H1 (cell line): ENCODE measurements at regions not wholly inside any gene's neighbourhood (a gene's known extent, or its start where the extent isn't known, plus 50 kb on each side); places are given as distances from the start of the nearest gene placed in this dataset.

Experiments used
- CTCF ChIA-PET: fragments of 300-600 bp; sonication (Branson Sonifier 250); formaldehyde crosslinking; loops from one replicate; lab custom pipeline; 2021; ENCODE audit not compliant: partially characterized antibody; lab: Charles Lee
- POLR2A ChIA-PET: fragments of 300-600 bp; sonication (Branson Sonifier 250); formaldehyde crosslinking; loops from one replicate; lab custom pipeline; 2021; ENCODE audit warnings: inconsistent platforms; ENCODE audit not compliant: partially characterized antibody; lab: Charles Lee
- DNase-seq, 2 experiments: peaks; one replicate each; pipeline versions ENCODE4 v3.0.0 to v3.0.0-alpha.2; 2010 to 2022; ENCODE audit warnings: low spot score in 2 of 2, low read depth in 1 of 2, mixed read lengths in 1 of 2
- FAIRE-seq: peaks from 2 replicates; lab custom pipeline; 2011; peaks lifted over from hg19 to GRCh38; lab: Jason Lieb, UNC
- H2AFZ ChIP-seq: 2 replicates; pipeline ENCODE4 v1.8.1; 2012; ENCODE audit warnings: low read length, inconsistent platforms
- H2AK5ac ChIP-seq: 2 replicates; pipeline ENCODE4 v1.6.1; 2013; ENCODE audit warnings: low read depth, low read length
- H2BK120ac ChIP-seq: replicated peaks from 2 replicates; pipeline ENCODE3; 2013; ENCODE audit warnings: low read depth, low read length, inconsistent platforms
- H2BK12ac ChIP-seq: 2 replicates; pipeline ENCODE4 v1.6.1; 2013; ENCODE audit warnings: low read depth, low read length
- H2BK15ac ChIP-seq: 2 replicates; pipeline ENCODE4 v1.6.1; 2013; ENCODE audit warnings: low read length
- H2BK20ac ChIP-seq: 2 replicates; pipeline ENCODE4 v1.6.1; 2013; ENCODE audit warnings: low read length
- H2BK5ac ChIP-seq: 2 replicates; pipeline ENCODE4 v1.6.1; 2013; ENCODE audit warnings: low read depth, low read length
- H3K14ac ChIP-seq: 2 replicates; pipeline ENCODE4 v1.6.1; 2013; ENCODE audit warnings: inconsistent platforms; ENCODE audit not compliant: insufficient read length
- H3K18ac ChIP-seq: 2 replicates; pipeline ENCODE4 v1.6.1; 2013; ENCODE audit warnings: low read length; ENCODE audit errors: extremely low read depth
- H3K23ac ChIP-seq: 2 replicates; pipeline ENCODE4 v1.6.1; 2013; ENCODE audit warnings: inconsistent platforms; ENCODE audit not compliant: insufficient read length
- H3K23me2 ChIP-seq: 2 replicates; pipeline ENCODE4 v1.6.1; 2013; ENCODE audit warnings: low read depth, low read length
- H3K27ac ChIP-seq: 2 replicates; pipeline ENCODE4 v1.6.1; 2011; ENCODE audit warnings: low read depth, low read length, inconsistent platforms
- H3K27me3 ChIP-seq, 4 experiments: replicated peaks in 1 of 4; 1 replicate in 1 of 4; 2 replicates in 3 of 4; pipeline versions ENCODE4 v1.6.1 to v1.8.1; 2011 to 2013; ENCODE audit warnings: low read length in 3 of 4, mild to moderate bottlenecking in 3 of 4, inconsistent platforms in 2 of 4, mixed read lengths in 2 of 4, moderate library complexity in 1 of 4; ENCODE audit not compliant: control insufficient read depth in 3 of 4, insufficient read depth in 3 of 4; ENCODE audit errors: extremely low read depth in 1 of 4
- H3K36me3 ChIP-seq, 4 experiments: 2 replicates each; pipeline versions ENCODE4 v1.6.1 to v1.8.1; 2011 to 2013; ENCODE audit warnings: mild to moderate bottlenecking in 4 of 4, low read length in 3 of 4, moderate library complexity in 2 of 4, control low read depth in 1 of 4, inconsistent platforms in 1 of 4; ENCODE audit not compliant: insufficient read depth in 4 of 4, control insufficient read depth in 2 of 4
- H3K4ac ChIP-seq: replicated peaks from 2 replicates; pipeline ENCODE3; 2013; ENCODE audit warnings: low read length, low read depth, mixed read lengths, inconsistent platforms; ENCODE audit not compliant: insufficient read length
- H3K4me1 ChIP-seq, 4 experiments: replicated peaks in 1 of 4; 1 replicate in 1 of 4; 2 replicates in 3 of 4; pipeline versions ENCODE4 v1.6.1 to v1.8.1; 2011 to 2013; ENCODE audit warnings: low read length in 3 of 4, inconsistent platforms in 2 of 4, mixed read lengths in 1 of 4; ENCODE audit not compliant: insufficient read depth in 4 of 4, control insufficient read depth in 3 of 4
- H3K4me2 ChIP-seq, 2 experiments: 2 replicates each; pipeline versions ENCODE4 v1.6.1 to v1.8.1; 2011 to 2013; ENCODE audit warnings: low read depth in 2 of 2, low read length in 2 of 2, control low read depth in 1 of 2, inconsistent platforms in 1 of 2, mild to moderate bottlenecking in 1 of 2; ENCODE audit not compliant: insufficient read depth in 1 of 2
- H3K4me3 ChIP-seq, 4 experiments: fragments of 200-600, 300-600 bp in 1 of 4; sonication (generic), shearing (Covaris generic), sonication (Bioruptor Twin) in 1 of 4; 2 replicates each; pipeline versions ENCODE4 v1.5.1 to v1.8.1; 2011 to 2016; ENCODE audit warnings: low read length in 4 of 4, low read depth in 3 of 4, control low read depth in 2 of 4, inconsistent platforms in 2 of 4, mild to moderate bottlenecking in 2 of 4, mixed read lengths in 1 of 4, moderate library complexity in 1 of 4; ENCODE audit not compliant: insufficient read depth in 2 of 4; ENCODE audit errors: extremely low read depth in 1 of 4
- H3K56ac ChIP-seq: replicated peaks from 2 replicates; pipeline ENCODE3; 2013; ENCODE audit warnings: low read depth, mild to moderate bottlenecking, mixed read lengths, low read length, inconsistent platforms; ENCODE audit not compliant: insufficient read length
- H3K79me1 ChIP-seq: 2 replicates; pipeline ENCODE4 v1.6.1; 2013; ENCODE audit warnings: low read depth, low read length, control low read depth
- H3K79me2 ChIP-seq, 2 experiments: 2 replicates each; pipeline versions ENCODE4 v1.6.1 to v1.8.1; 2012 to 2013; ENCODE audit warnings: low read length in 2 of 2, mild to moderate bottlenecking in 2 of 2, inconsistent platforms in 1 of 2; ENCODE audit not compliant: insufficient read depth in 2 of 2, control insufficient read depth in 1 of 2
- H3K9ac ChIP-seq, 4 experiments: replicated peaks in 1 of 4; 1 replicate in 1 of 4; 2 replicates in 3 of 4; pipeline versions ENCODE4 v1.6.1 to v1.8.1; 2011 to 2013; ENCODE audit warnings: low read depth in 3 of 4, low read length in 3 of 4, control low read depth in 2 of 4, mild to moderate bottlenecking in 2 of 4, moderate library complexity in 2 of 4, inconsistent platforms in 1 of 4; ENCODE audit errors: extremely low read depth in 1 of 4
- H3K9me3 ChIP-seq, 2 experiments: 2 replicates each; pipeline versions ENCODE4 v1.6.1 to v1.8.1; 2012 to 2013; ENCODE audit warnings: mild to moderate bottlenecking in 2 of 2, moderate library complexity in 2 of 2, control low read depth in 1 of 2, inconsistent platforms in 1 of 2, low read depth in 1 of 2, low read length in 1 of 2, mixed read lengths in 1 of 2; ENCODE audit not compliant: insufficient read depth in 2 of 2
- H4K20me1 ChIP-seq, 2 experiments: replicated peaks in 1 of 2; 2 replicates each; pipeline versions ENCODE3 to v1.8.1; 2011 to 2013; ENCODE audit warnings: inconsistent platforms in 2 of 2, low read length in 2 of 2, mild to moderate bottlenecking in 1 of 2; ENCODE audit not compliant: insufficient read depth in 2 of 2, control insufficient read depth in 1 of 2
- H4K5ac ChIP-seq: 2 replicates; pipeline ENCODE4 v1.6.1; 2013; ENCODE audit warnings: low read length, low read depth, mixed read lengths, inconsistent platforms; ENCODE audit not compliant: insufficient read length
- H4K8ac ChIP-seq: 2 replicates; pipeline ENCODE4 v1.8.0; 2013; ENCODE audit warnings: mild to moderate bottlenecking, moderate library complexity, low read length, inconsistent platforms; ENCODE audit not compliant: insufficient read depth; ENCODE audit errors: extremely low read depth
- H4K91ac ChIP-seq: replicated peaks from 2 replicates; pipeline ENCODE3; 2013; ENCODE audit warnings: low read length, mixed read lengths, inconsistent platforms; ENCODE audit not compliant: insufficient read length
- CTBP2 ChIP-seq: IDR thresholded peaks from 2 replicates; pipeline ENCODE4 v1.7.0; 2011; ENCODE audit warnings: borderline replicate concordance, mild to moderate bottlenecking, moderate library complexity, mixed read lengths, low read length; ENCODE audit not compliant: insufficient read depth, insufficient read length
- E2F6 ChIP-seq: IDR thresholded peaks from 2 replicates; pipeline ENCODE4 v1.6.1; 2012; ENCODE audit warnings: inconsistent platforms
- GTF2F1 ChIP-seq: IDR thresholded peaks from 2 replicates; pipeline ENCODE4 v1.6.1; 2012; ENCODE audit warnings: low read depth, low read length, improper control_type of control experiment, borderline replicate concordance
- JUN ChIP-seq: IDR thresholded peaks from 2 replicates; pipeline ENCODE4 v1.6.1; 2011; ENCODE audit warnings: low read depth, mild to moderate bottlenecking, improper control_type of control experiment, low read length
- MAFK ChIP-seq: IDR thresholded peaks from 2 replicates; pipeline ENCODE4 v1.6.1; 2012; ENCODE audit warnings: low read depth, mild to moderate bottlenecking, improper control_type of control experiment, low read length
- POU5F1 ChIP-seq: IDR thresholded peaks from 2 replicates; pipeline ENCODE4 v1.6.1; 2011; ENCODE audit warnings: low read depth, mild to moderate bottlenecking, low read length, moderate library complexity
- TAF1 ChIP-seq: IDR thresholded peaks from 2 replicates; pipeline ENCODE4 v1.6.1; 2011; ENCODE audit warnings: mild to moderate bottlenecking, low read depth, low read length
- ZNF274 ChIP-seq: IDR thresholded peaks from 2 replicates; pipeline ENCODE4 v1.7.0; 2012; ENCODE audit warnings: low read length, borderline replicate concordance; ENCODE audit errors: extremely low read depth
- WGBS, 2 experiments: shearing (Covaris generic) in 1 of 2; methylation state at CpG; one replicate each; pipeline versions ENCODE4 v1.1.6 to v1.1.7; 2013 to 2015; ENCODE audit warnings: low lambda C conversion rate in 2 of 2, mixed read lengths in 2 of 2, inconsistent platforms in 1 of 2, low coverage in 1 of 2, missing lambda C conversion rate in 1 of 2; ENCODE audit not compliant: insufficient replicate concordance in 2 of 2, insufficient coverage in 1 of 2, insufficient read length in 1 of 2; ENCODE audit errors: extremely low coverage in 1 of 2, missing lambda C conversion rate in 1 of 2; 5-methylcytosine and 5-hydroxymethylcytosine counted together

GRCh38 chr9:86783884-86784283, 163.4 kb downstream of the GAS1 start:
- Histone ChIP-seq H2AK5ac (no peak overlapping the region), H3K9me3 (no peaks in the 10 kb centered on the region), H2BK12ac (no peak overlapping the region), H2BK20ac (no peak overlapping the region), H2AFZ (no peak overlapping the region)
- TF ChIP-seq E2F6 (no peak), ZNF274 (no peak), TAF1 (no peak), JUN (no peak), GTF2F1 (no peak), CTBP2 (no peak), MAFK (no peak), POU5F1 (no peak)
- TF ChIP-seq, all 59 proteins: peak for 0
- Histone ChIP-seq H3K4me3 (no peak overlapping the region), H2BK15ac (no peak overlapping the region), H4K8ac (no peak overlapping the region), H3K23ac (no peak overlapping the region), H3K4ac (no peak overlapping the region), H2BK5ac (no peak overlapping the region), H3K79me1 (no peaks in the 10 kb centered on the region), H3K27ac (no peak overlapping the region), H3K27me3 (no peaks in the 10 kb centered on the region), H4K5ac (no peak overlapping the region), H4K20me1 (no peaks in the 10 kb centered on the region), H3K79me2 (no peaks in the 10 kb centered on the region), H3K4me1 (no peaks in the 10 kb centered on the region), H2BK120ac (no peak overlapping the region), H3K36me3 (no peaks in the 10 kb centered on the region), H3K18ac (no peak overlapping the region), H3K9ac (no peak overlapping the region), H3K23me2 (no peaks in the 10 kb centered on the region), H3K56ac (no peak overlapping the region), H3K14ac (no peak overlapping the region), H3K4me2 (no peak overlapping the region), H4K91ac (no peak overlapping the region)
- no peak for DNase-seq
- WGBS, 2 experiments: 88 to 100% methylated on average over 1 to 3 of the region's 3 CpGs
- no peak for FAIRE-seq
- ChIA-PET CTCF (interaction anchor here (1.0 kb wide), 1 partner anchor 9 kb away, joined by 3 read pairs; no protein-coding TSS in a partner anchor), POLR2A (no interaction called here)
